B cell (primary cell): ENCODE measurements at regions not wholly inside any gene's neighbourhood (a gene's known extent, or its start where the extent isn't known, plus 50 kb on each side); places are given as distances from the start of the nearest gene placed in this dataset.
A peak's percentile ranks its signal among the peaks of the same experiment; 100 is the strongest.

ENCODE experiments used
- ATAC-seq: fragments of 200-7000 bp; cut with Tn5 transposase; one replicate; pipeline ENCODE4 v1.10.0; 2021; ENCODE audit warnings: low read depth, mild to moderate bottlenecking, moderate number of reproducible peaks, moderate library complexity
- CTCF ChIA-PET: fragments of 350-600 bp; sonication (Branson Sonifier 250); formaldehyde crosslinking; loops from one replicate; lab custom pipeline; 2021; ENCODE audit warnings: antibody characterized with exemption, inconsistent platforms; lab: Charles Lee
- POLR2A ChIA-PET: fragments of 350-600 bp; sonication (Branson Sonifier 250); formaldehyde crosslinking; loops from one replicate; lab custom pipeline; 2021; ENCODE audit warnings: antibody characterized with exemption; lab: Charles Lee
- DNase-seq: peaks from one replicate; pipeline ENCODE4 v3.0.0; 2013
- H2AFZ ChIP-seq: 2 replicates; pipeline ENCODE4 v1.6.1; 2012; ENCODE audit warnings: mild to moderate bottlenecking, low read depth, low read length; ENCODE audit not compliant: insufficient read depth, poor library complexity, severe bottlenecking
- H3K27ac ChIP-seq, 2 donors: 1 replicate in 1 of 2; 2 replicates in 1 of 2; pipeline ENCODE4 v1.5.1; 2012 to 2013; ENCODE audit warnings: low read length in 2 of 2, mild to moderate bottlenecking in 2 of 2, moderate library complexity in 1 of 2
- H3K27me3 ChIP-seq, 4 experiments: fragments of 200-600 bp in 1 of 4; sonication (generic) in 1 of 4; replicated peaks in 1 of 4; 1 replicate in 2 of 4; 2 replicates in 2 of 4; pipeline versions ENCODE4 v1.6.1 to v1.7.0; 2013 to 2016; ENCODE audit warnings: low read length in 3 of 4, mild to moderate bottlenecking in 2 of 4, mixed read lengths in 1 of 4, moderate library complexity in 1 of 4; ENCODE audit not compliant: insufficient read depth in 4 of 4, control insufficient read depth in 3 of 4; ENCODE audit errors: control extremely low read depth in 1 of 4
- H3K36me3 ChIP-seq, 2 experiments: replicated peaks in 1 of 2; 1 replicate in 1 of 2; 2 replicates in 1 of 2; pipeline versions ENCODE4 v1.6.1 to v1.7.1; 2013; ENCODE audit warnings: low read length in 1 of 2; ENCODE audit not compliant: insufficient read depth in 2 of 2, control insufficient read depth in 1 of 2; ENCODE audit errors: control extremely low read depth in 1 of 2, extremely low read depth in 1 of 2
- H3K4me1 ChIP-seq, 2 donors: fragments of 200-600 bp in 1 of 2; sonication (generic) in 1 of 2; 1 replicate in 1 of 2; 2 replicates in 1 of 2; pipeline versions ENCODE4 v1.5.1 to v1.6.1; 2013 to 2017; ENCODE audit warnings: low read length in 2 of 2; ENCODE audit not compliant: control insufficient read depth in 2 of 2, insufficient read depth in 2 of 2
- H3K4me2 ChIP-seq: replicated peaks from 2 replicates; pipeline ENCODE3; 2012; ENCODE audit warnings: mild to moderate bottlenecking, low read depth, low read length; ENCODE audit not compliant: poor library complexity, severe bottlenecking
- H3K4me3 ChIP-seq, 5 experiments: fragments of 200-600 bp in 1 of 5; sonication (generic) in 1 of 5; 1 replicate in 3 of 5; 2 replicates in 2 of 5; pipeline versions ENCODE4 v1.5.1 to v1.7.0; 2011 to 2016; ENCODE audit warnings: low read length in 4 of 5, mild to moderate bottlenecking in 4 of 5, low read depth in 2 of 5, control low read depth in 1 of 5, moderate library complexity in 1 of 5; ENCODE audit not compliant: insufficient read depth in 1 of 5; ENCODE audit errors: control extremely low read depth in 1 of 5, extremely low read depth in 1 of 5
- H3K79me2 ChIP-seq: fragments of 200-600 bp; sonication (generic); one replicate; pipeline ENCODE4 v1.6.0; 2016; ENCODE audit warnings: low read length; ENCODE audit not compliant: control insufficient read depth, insufficient read depth
- H3K9ac ChIP-seq: fragments of 200-600 bp; sonication (generic); 2 replicates; pipeline ENCODE4 v1.6.1; 2017; ENCODE audit warnings: mild to moderate bottlenecking, low read length, moderate library complexity
- H3K9me3 ChIP-seq, 3 donors: one replicate each; pipeline versions ENCODE4 v1.6.1 to v1.7.1; 2013; ENCODE audit warnings: low read length in 2 of 3; ENCODE audit not compliant: control insufficient read depth in 2 of 3, insufficient read depth in 1 of 3; ENCODE audit errors: control extremely low read depth in 1 of 3
- H4K20me1 ChIP-seq: 2 replicates; pipeline ENCODE4 v1.6.0; 2012; ENCODE audit warnings: mild to moderate bottlenecking, low read length; ENCODE audit not compliant: insufficient read depth, control insufficient read depth, poor library complexity, severe bottlenecking
- H3K27ac Mint-ChIP-seq: one replicate; pipeline ENCODE4 v1.8.0; 2021; ENCODE audit warnings: mixed read lengths
- H3K27me3 Mint-ChIP-seq: one replicate; pipeline ENCODE4 v1.8.0; 2021; ENCODE audit warnings: mixed read lengths
- H3K4me1 Mint-ChIP-seq: one replicate; pipeline ENCODE4 v1.8.0; 2021; ENCODE audit warnings: mixed read lengths
- H3K4me3 Mint-ChIP-seq: one replicate; pipeline ENCODE4 v1.8.0; 2021; ENCODE audit warnings: mixed read lengths
- H3K9me3 Mint-ChIP-seq: one replicate; pipeline ENCODE4 v1.8.0; 2022; ENCODE audit warnings: mixed read lengths; ENCODE audit not compliant: insufficient read depth
- EZH2 ChIP-seq: IDR thresholded peaks from 2 replicates; pipeline ENCODE4 v1.6.1; 2012; ENCODE audit warnings: borderline replicate concordance, low read depth, mild to moderate bottlenecking, moderate library complexity, low read length; ENCODE audit not compliant: insufficient read depth, poor library complexity, severe bottlenecking
- WGBS: methylation state at CpG from one replicate; pipeline ENCODE4 v1.1.5; 2013; ENCODE audit warnings: missing lambda C conversion rate; ENCODE audit not compliant: insufficient coverage; 5-methylcytosine and 5-hydroxymethylcytosine counted together
- intact Hi-C: fragments of 100-400 bp; cut with micrococcal nuclease; formaldehyde crosslinking; loops from one replicate; pipeline ENCODE4 v1.10.0; 2022
- TF ChIP-seq, protein P1 (sequence below): fragments of 200-600 bp; IDR thresholded peaks from one replicate; pipeline ENCODE4 v1.8.0; 2022; ENCODE audit warnings: antibody characterized with exemption, mild to moderate bottlenecking

GRCh38 chr6:27136978-27137814 lies 110.3 kb upstream of the PRSS16 start:
- H4K20me1 ChIP-seq: no peaks in the 10 kb centered on the region
- Mint-ChIP-seq H3K9me3 (no peaks in the 10 kb centered on the region), H3K4me3 (no peak overlapping the region), H3K4me1 (peaks cover 51% of the 10 kb centered on the region), H3K27ac (no peak overlapping the region), H3K27me3 (no peaks in the 10 kb centered on the region)
- no peak overlapping the region for H3K4me2 ChIP-seq
- peaks cover 0 to 8% (median 0%) of the 10 kb centered on the region in 3 donors for H3K9me3 ChIP-seq
- H3K9ac ChIP-seq: no peak overlapping the region
- H3K79me2 ChIP-seq: peaks cover 50% of the 10 kb centered on the region
- WGBS: no CpG with 5 or more reads among the region's 5 CpGs
- ChIA-PET POLR2A (interaction anchor here (0.6 to 2.5 kb wide), 3 partner anchors 9 to 948 kb away, joined by 3 to 16 read pairs (median 3); a partner anchor contains a TSS), CTCF (interaction anchor here (0.8 to 1.3 kb wide), 2 partner anchors 8 to 10 kb away, joined by 3 to 4 read pairs; a partner anchor contains a TSS)
- no peak overlapping the region for H2AFZ ChIP-seq
- ATAC-seq: no peak
- no peaks in the 10 kb centered on the region for H3K27me3 ChIP-seq
- H3K36me3 ChIP-seq: no peaks in the 10 kb centered on the region
- no peak overlapping the region for H3K4me3 ChIP-seq
- H3K4me1 ChIP-seq: peaks cover 29 to 30% of the 10 kb centered on the region in 2 donors
- TF ChIP-seq EZH2: no peak
- TF ChIP-seq, protein P1, sequence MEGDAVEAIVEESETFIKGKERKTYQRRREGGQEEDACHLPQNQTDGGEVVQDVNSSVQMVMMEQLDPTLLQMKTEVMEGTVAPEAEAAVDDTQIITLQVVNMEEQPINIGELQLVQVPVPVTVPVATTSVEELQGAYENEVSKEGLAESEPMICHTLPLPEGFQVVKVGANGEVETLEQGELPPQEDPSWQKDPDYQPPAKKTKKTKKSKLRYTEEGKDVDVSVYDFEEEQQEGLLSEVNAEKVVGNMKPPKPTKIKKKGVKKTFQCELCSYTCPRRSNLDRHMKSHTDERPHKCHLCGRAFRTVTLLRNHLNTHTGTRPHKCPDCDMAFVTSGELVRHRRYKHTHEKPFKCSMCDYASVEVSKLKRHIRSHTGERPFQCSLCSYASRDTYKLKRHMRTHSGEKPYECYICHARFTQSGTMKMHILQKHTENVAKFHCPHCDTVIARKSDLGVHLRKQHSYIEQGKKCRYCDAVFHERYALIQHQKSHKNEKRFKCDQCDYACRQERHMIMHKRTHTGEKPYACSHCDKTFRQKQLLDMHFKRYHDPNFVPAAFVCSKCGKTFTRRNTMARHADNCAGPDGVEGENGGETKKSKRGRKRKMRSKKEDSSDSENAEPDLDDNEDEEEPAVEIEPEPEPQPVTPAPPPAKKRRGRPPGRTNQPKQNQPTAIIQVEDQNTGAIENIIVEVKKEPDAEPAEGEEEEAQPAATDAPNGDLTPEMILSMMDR: no peak
- peak; percentile 1 for DNase-seq
- intact Hi-C loops: no loop called here
- peak overlapping the region in 1 of 2 donors; percentile 92 for H3K27ac ChIP-seq

DNA sequence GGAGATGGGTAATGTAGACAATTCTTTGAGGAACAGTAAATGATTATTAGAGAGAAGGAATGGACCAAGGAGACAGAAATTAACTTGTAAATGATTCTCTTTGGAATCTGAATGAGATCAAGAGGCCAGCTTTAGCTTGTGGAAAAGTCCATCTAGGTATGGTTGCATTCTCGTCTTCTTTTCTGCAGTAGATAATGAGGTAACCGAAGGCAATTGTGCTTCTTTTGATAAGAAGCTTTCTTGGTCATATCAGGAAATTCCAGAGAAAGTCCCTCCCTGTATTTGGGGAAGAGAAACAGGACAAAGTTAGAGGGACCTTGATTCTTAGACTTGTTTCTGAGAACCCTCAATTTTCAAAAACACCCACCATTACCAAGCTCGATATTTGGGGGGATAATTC lies 109.1 kb upstream of the PRSS16 start:
- DNase-seq (peak; percentile 8), ATAC-seq (no peak)
- H3K4me3 Mint-ChIP-seq: peak overlapping the region; percentile 99
- H4K20me1 ChIP-seq: no peaks in the 10 kb centered on the region
- peaks cover 35 to 38% of the 10 kb centered on the region in 2 donors for H3K4me1 ChIP-seq
- H3K4me2 ChIP-seq: peak overlapping the region; percentile 80
- ChIA-PET CTCF (interaction anchor here (0.6 to 1.3 kb wide), 6 partner anchors 11 to 658 kb away, joined by 3 to 4 read pairs (median 3); partner anchors contain the start of gene ZNF391), POLR2A (interaction anchor here (0.6 to 2.5 kb wide), 7 partner anchors 8 to 1015 kb away, joined by 3 to 16 read pairs (median 4); a partner anchor contains a TSS)
- no peaks in the 10 kb centered on the region for H3K27me3 Mint-ChIP-seq
- peak overlapping the region in 1 of 5 experiments; percentile 84 for H3K4me3 ChIP-seq
- peak overlapping the region; percentile 77 for H3K9ac ChIP-seq
- intact Hi-C loops: no loop called here
- peak overlapping the region; percentile 99 for H3K27ac Mint-ChIP-seq
- H3K27ac ChIP-seq: peak overlapping the region; percentile 86 to 92
- H3K79me2 ChIP-seq: peaks cover 62% of the 10 kb centered on the region
- H3K36me3 ChIP-seq: peaks cover 0 to 3% of the 10 kb centered on the region in 2 experiments
- H3K4me1 Mint-ChIP-seq: peaks cover 53% of the 10 kb centered on the region
- H2AFZ ChIP-seq: no peak overlapping the region
- 86% methylated on average over 1 of the region's 3 CpGs for WGBS
- H3K27me3 ChIP-seq: no peaks in the 10 kb centered on the region
- H3K9me3 ChIP-seq: peaks cover 0 to 5% (median 0%) of the 10 kb centered on the region in 3 donors
- TF ChIP-seq, protein P1: no peak
- no peak for TF ChIP-seq EZH2
- no peaks in the 10 kb centered on the region for H3K9me3 Mint-ChIP-seq
